ENCODE measurements at regions not wholly inside any gene's neighbourhood (a gene's known extent, or its start where the extent isn't known, plus 50 kb on each side); places are given as distances from the start of the nearest gene placed in this dataset.
A peak's percentile ranks its signal among the peaks of the same experiment; 100 is the strongest.

DNA sequence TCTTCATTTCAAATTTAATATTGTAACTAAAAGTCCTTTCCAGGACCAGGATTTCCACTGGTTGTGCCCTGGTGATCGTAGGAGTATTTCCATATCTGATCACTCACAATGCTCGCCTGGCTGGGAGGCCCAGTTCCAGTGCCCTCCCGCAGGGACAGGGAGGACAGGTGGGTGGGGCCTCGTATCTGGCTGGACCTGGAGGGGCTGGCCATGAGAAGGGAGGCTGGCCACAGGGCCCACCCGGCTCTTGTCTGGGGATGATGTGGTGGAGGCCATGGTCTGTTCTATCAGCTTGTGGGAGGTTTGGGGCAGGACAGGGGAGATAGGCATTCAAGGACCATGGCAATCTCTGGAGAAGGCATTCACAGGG, 286.4 kb downstream of the GADD45G start:
- no peak for DNase-seq (ENCODE audit: low spot score in 2 of 2)
- Histone ChIP-seq H3K9me3 (no peaks in the 10 kb centered on the region), H3K4me3 (no peak overlapping the region), H3K27me3 (no peaks in the 10 kb centered on the region), H3K4me1 (peaks cover 0 to 4% of the 10 kb centered on the region in 2 donors), H3K36me3 (no peaks in the 10 kb centered on the region), H3K27ac (peak overlapping the region; percentile 37 to 54)
- intact Hi-C loops (cut with DNase I; ENCODE audit: low total_unique reads): no loop called here
- TF ChIP-seq POLR2AphosphoS5 (IDR thresholded peaks at IDR 0.05): no peak
- no peak for TF ChIP-seq POLR2A (IDR thresholded peaks at IDR 0.05)
- TF ChIP-seq, protein P1, sequence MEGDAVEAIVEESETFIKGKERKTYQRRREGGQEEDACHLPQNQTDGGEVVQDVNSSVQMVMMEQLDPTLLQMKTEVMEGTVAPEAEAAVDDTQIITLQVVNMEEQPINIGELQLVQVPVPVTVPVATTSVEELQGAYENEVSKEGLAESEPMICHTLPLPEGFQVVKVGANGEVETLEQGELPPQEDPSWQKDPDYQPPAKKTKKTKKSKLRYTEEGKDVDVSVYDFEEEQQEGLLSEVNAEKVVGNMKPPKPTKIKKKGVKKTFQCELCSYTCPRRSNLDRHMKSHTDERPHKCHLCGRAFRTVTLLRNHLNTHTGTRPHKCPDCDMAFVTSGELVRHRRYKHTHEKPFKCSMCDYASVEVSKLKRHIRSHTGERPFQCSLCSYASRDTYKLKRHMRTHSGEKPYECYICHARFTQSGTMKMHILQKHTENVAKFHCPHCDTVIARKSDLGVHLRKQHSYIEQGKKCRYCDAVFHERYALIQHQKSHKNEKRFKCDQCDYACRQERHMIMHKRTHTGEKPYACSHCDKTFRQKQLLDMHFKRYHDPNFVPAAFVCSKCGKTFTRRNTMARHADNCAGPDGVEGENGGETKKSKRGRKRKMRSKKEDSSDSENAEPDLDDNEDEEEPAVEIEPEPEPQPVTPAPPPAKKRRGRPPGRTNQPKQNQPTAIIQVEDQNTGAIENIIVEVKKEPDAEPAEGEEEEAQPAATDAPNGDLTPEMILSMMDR (IDR thresholded peaks at IDR 0.05): no peak

GRCh38 chr9:89891591-89892304, 286.9 kb downstream of the GADD45G start:
- peak in 1 of 2 donors; percentile 56 for DNase-seq (ENCODE audit: low spot score in 2 of 2)
- TF ChIP-seq, protein P1 (IDR thresholded peaks at IDR 0.05): no peak
- TF ChIP-seq POLR2AphosphoS5 (IDR thresholded peaks at IDR 0.05): peak in 2 of 3 donors; percentile 23 to 43
- Histone ChIP-seq H3K27ac (peak overlapping the region; percentile 37 to 54), H3K4me1 (peaks cover 0 to 4% of the 10 kb centered on the region in 2 donors), H3K36me3 (no peaks in the 10 kb centered on the region), H3K9me3 (no peaks in the 10 kb centered on the region), H3K4me3 (no peak overlapping the region), H3K27me3 (no peaks in the 10 kb centered on the region)
- intact Hi-C loops (cut with DNase I; ENCODE audit: low total_unique reads): no loop called here

DNA sequence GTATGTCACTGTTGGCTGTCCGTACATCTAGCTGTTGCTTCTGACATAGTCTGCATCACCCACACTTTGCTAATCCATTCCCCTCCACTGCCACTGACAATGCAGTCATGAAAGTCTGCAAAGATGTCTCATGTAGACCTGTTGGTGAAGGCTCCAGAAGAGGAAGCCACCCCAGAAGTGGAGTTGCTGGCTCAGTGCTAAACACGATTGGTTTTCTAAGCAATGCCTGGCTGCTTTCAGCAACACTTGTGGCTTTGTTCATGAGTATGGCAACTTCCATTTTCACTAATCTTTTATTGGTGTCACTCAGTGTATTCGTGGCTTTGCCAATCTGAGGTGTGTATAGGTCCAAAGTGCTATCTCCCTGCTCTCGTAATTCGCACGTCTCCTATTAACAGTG, 288.1 kb downstream of the GADD45G start:
- no peak overlapping the region for H3K27ac ChIP-seq
- no peaks in the 10 kb centered on the region for H3K9me3 ChIP-seq
- no peaks in the 10 kb centered on the region for H3K27me3 ChIP-seq
- no peak for DNase-seq (ENCODE audit: low spot score in 2 of 2)
- no peaks in the 10 kb centered on the region for H3K36me3 ChIP-seq
- intact Hi-C loops (cut with DNase I; ENCODE audit: low total_unique reads): no loop called here
- no peak overlapping the region for H3K4me3 ChIP-seq
- peaks cover 0 to 4% of the 10 kb centered on the region in 2 donors for H3K4me1 ChIP-seq
- no peak for TF ChIP-seq POLR2A (IDR thresholded peaks at IDR 0.05)
- TF ChIP-seq, protein P1 (IDR thresholded peaks at IDR 0.05): no peak

GRCh38 chr9:89893886-89894285, 289.1 kb downstream of the GADD45G start:
- no peak overlapping the region for H3K4me3 ChIP-seq
- H3K36me3 ChIP-seq: no peaks in the 10 kb centered on the region
- no peaks in the 10 kb centered on the region for H3K9me3 ChIP-seq
- no peak for TF ChIP-seq POLR2A (IDR thresholded peaks at IDR 0.05)
- no peak for TF ChIP-seq POLR2AphosphoS5 (IDR thresholded peaks at IDR 0.05)
- TF ChIP-seq, protein P1 (IDR thresholded peaks at IDR 0.05): no peak
- no peaks in the 10 kb centered on the region for H3K27me3 ChIP-seq
- intact Hi-C loops (cut with DNase I; ENCODE audit: low total_unique reads): no loop called here
- H3K4me1 ChIP-seq: peaks cover 0 to 4% of the 10 kb centered on the region in 2 donors
- no peak overlapping the region for H3K27ac ChIP-seq
- DNase-seq (ENCODE audit: low spot score in 2 of 2): no peak

DNA sequence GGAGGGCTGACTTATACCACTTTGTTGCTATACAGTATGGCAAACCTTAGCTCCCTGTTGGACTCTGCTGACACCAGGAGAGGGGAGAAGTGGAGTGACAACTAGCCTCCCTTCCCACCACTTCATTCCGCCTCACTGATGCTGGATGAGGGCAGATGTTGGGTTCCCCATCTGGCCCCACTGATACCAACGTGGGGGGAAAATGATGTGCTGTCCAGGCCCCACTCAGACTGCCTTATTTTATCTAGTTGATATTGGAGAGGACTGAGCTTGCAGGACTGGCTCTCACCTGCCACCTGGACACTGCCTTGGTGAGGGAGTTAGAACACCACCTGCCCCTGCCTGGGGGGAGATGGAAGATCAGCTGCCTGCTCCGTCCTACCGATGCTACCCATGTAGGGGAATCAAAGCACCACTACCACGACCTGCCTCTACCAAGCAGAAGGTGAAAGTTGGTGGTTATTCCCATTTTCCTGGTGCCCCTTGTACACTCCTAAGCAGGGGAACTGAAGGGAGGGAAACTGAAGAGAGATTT, 292.1 kb downstream of the GADD45G start:
- no peak overlapping the region for H3K4me3 ChIP-seq
- H3K27me3 ChIP-seq: no peaks in the 10 kb centered on the region
- TF ChIP-seq, protein P1 (IDR thresholded peaks at IDR 0.05): no peak
- TF ChIP-seq POLR2A (IDR thresholded peaks at IDR 0.05) (no peak), POLR2AphosphoS5 (IDR thresholded peaks at IDR 0.05) (no peak)
- no peak overlapping the region for H3K27ac ChIP-seq
- no peaks in the 10 kb centered on the region for H3K36me3 ChIP-seq
- H3K9me3 ChIP-seq: no peaks in the 10 kb centered on the region
- intact Hi-C loops (cut with DNase I; ENCODE audit: low total_unique reads): no loop called here
- DNase-seq (ENCODE audit: low spot score in 2 of 2): no peak
- H3K4me1 ChIP-seq: no peaks in the 10 kb centered on the region

All from breast epithelium (tissue), 4 donors.